ENCODE measurements at regions not wholly inside any gene's neighbourhood (a gene's known extent, or its start where the extent isn't known, plus 50 kb on each side); places are given as distances from the start of the nearest gene placed in this dataset.

GRCh38 chr5:6236170-6236793 lies 142.1 kb downstream of the MED10 start:
- no peak for DNase-seq (ENCODE audit: low spot score)

- no peak for DNase-seq (ENCODE audit: low spot score)
Observed at GRCh38 chr5:6235726-6236125, 142.6 kb downstream of the MED10 start.

GRCh38 chr5:6228257-6229250 lies 149.8 kb downstream of the MED10 start:
- no peak for DNase-seq (ENCODE audit: low spot score)

- no peak for DNase-seq (ENCODE audit: low spot score)
Observed at GRCh38 chr5:6225121-6225607, 153.2 kb downstream of the MED10 start.

- DNase-seq (ENCODE audit: low spot score): no peak
Observed at GRCh38 chr5:6224406-6224805, 153.9 kb downstream of the MED10 start.

- no peak for DNase-seq (ENCODE audit: low spot score)
Observed at GRCh38 chr5:6222899-6223298, 155.4 kb downstream of the MED10 start.

GRCh38 chr5:6222121-6222520 lies 156.2 kb downstream of the MED10 start:
- no peak for DNase-seq (ENCODE audit: low spot score)

- no peak for DNase-seq (ENCODE audit: low spot score)
Observed at GRCh38 chr5:6221141-6221626, 157.2 kb downstream of the MED10 start.

GRCh38 chr5:6220346-6221088 lies 157.8 kb downstream of the MED10 start:
- no peak for DNase-seq (ENCODE audit: low spot score)

- no peak for DNase-seq (ENCODE audit: low spot score)
Observed at GRCh38 chr5:6218517-6218916, 159.8 kb downstream of the MED10 start.

GRCh38 chr5:6218116-6218515 lies 160.2 kb downstream of the MED10 start:
- DNase-seq (ENCODE audit: low spot score): no peak

GRCh38 chr5:6216471-6217075 lies 161.8 kb downstream of the MED10 start:
- DNase-seq (ENCODE audit: low spot score): no peak

- DNase-seq (ENCODE audit: low spot score): no peak
Observed at GRCh38 chr5:6215891-6216290, 162.5 kb downstream of the MED10 start.

- DNase-seq (ENCODE audit: low spot score): no peak
Observed at GRCh38 chr5:6212244-6212643, 166.1 kb downstream of the MED10 start.

GRCh38 chr5:6206501-6206900 lies 171.8 kb downstream of the MED10 start:
- DNase-seq (ENCODE audit: low spot score): no peak

GRCh38 chr5:6202968-6203365 lies 175.4 kb downstream of the MED10 start:
- DNase-seq (ENCODE audit: low spot score): no peak

GRCh38 chr5:6202149-6202967 lies 176.0 kb downstream of the MED10 start:
- DNase-seq (ENCODE audit: low spot score): no peak

- DNase-seq (ENCODE audit: low spot score): no peak
Observed at GRCh38 chr5:6201631-6202030, 176.7 kb downstream of the MED10 start.

- DNase-seq (ENCODE audit: low spot score): no peak
Observed at GRCh38 chr5:6198531-6198930, 179.8 kb downstream of the MED10 start.

- DNase-seq (ENCODE audit: low spot score): no peak
Observed at GRCh38 chr5:6197427-6197826, 180.9 kb downstream of the MED10 start.
